H9 (cell line): ENCODE measurements at regions not wholly inside any gene's neighbourhood (a gene's known extent, or its start where the extent isn't known, plus 50 kb on each side); places are given as distances from the start of the nearest gene placed in this dataset.

Source experiments
- DNase-seq: peaks from one replicate; pipeline ENCODE4 v3.0.0-alpha.2; 2017
- H2AFZ ChIP-seq: one replicate; pipeline ENCODE4 v1.6.1; 2013; ENCODE audit warnings: mild to moderate bottlenecking, low read length, control low read depth, moderate library complexity
- H2AK5ac ChIP-seq: 2 replicates; pipeline ENCODE4 v1.6.1; 2013; ENCODE audit warnings: low read length, control low read depth, mixed read lengths; ENCODE audit not compliant: insufficient read length
- H2BK120ac ChIP-seq: one replicate; pipeline ENCODE4 v1.6.1; 2013; ENCODE audit warnings: low read depth, mild to moderate bottlenecking, low read length, control low read depth, inconsistent platforms; ENCODE audit not compliant: poor library complexity, severe bottlenecking
- H2BK12ac ChIP-seq: 2 replicates; pipeline ENCODE4 v1.6.1; 2013; ENCODE audit warnings: low read length, control low read depth, mixed read lengths, low read depth; ENCODE audit not compliant: insufficient read length
- H2BK15ac ChIP-seq: 2 replicates; pipeline ENCODE4 v1.6.1; 2013; ENCODE audit warnings: low read depth, low read length, control low read depth
- H2BK20ac ChIP-seq: one replicate; pipeline ENCODE4 v1.6.1; 2013; ENCODE audit warnings: low read depth, mild to moderate bottlenecking, low read length, control low read depth, inconsistent platforms; ENCODE audit not compliant: poor library complexity, severe bottlenecking
- H2BK5ac ChIP-seq: 2 replicates; pipeline ENCODE4 v1.6.1; 2013; ENCODE audit warnings: low read length, control low read depth, mixed read lengths; ENCODE audit not compliant: insufficient read length
- H3K14ac ChIP-seq: 2 replicates; pipeline ENCODE4 v1.6.1; 2013; ENCODE audit warnings: low read length, control low read depth; ENCODE audit not compliant: insufficient read depth
- H3K18ac ChIP-seq: 2 replicates; pipeline ENCODE4 v1.6.1; 2013; ENCODE audit warnings: low read depth, mild to moderate bottlenecking, mixed read lengths, low read length, control low read depth; ENCODE audit not compliant: insufficient read length
- H3K23ac ChIP-seq: 2 replicates; pipeline ENCODE4 v1.6.1; 2013; ENCODE audit warnings: low read length, control low read depth, mixed read lengths, low read depth; ENCODE audit not compliant: insufficient read length
- H3K23me2 ChIP-seq: 2 replicates; pipeline ENCODE4 v1.6.1; 2013; ENCODE audit warnings: low read depth, mild to moderate bottlenecking, mixed read lengths, low read length, control low read depth; ENCODE audit not compliant: insufficient read length, poor library complexity, severe bottlenecking
- H3K27ac ChIP-seq: 2 replicates; pipeline ENCODE4 v1.5.1; 2013; ENCODE audit warnings: low read length, control low read depth, mixed read lengths, low read depth; ENCODE audit not compliant: insufficient read length
- H3K27me3 ChIP-seq: 2 replicates; pipeline ENCODE4 v1.6.1; 2013; ENCODE audit warnings: low read length, control low read depth, inconsistent platforms; ENCODE audit not compliant: insufficient read depth
- H3K4ac ChIP-seq: 2 replicates; pipeline ENCODE4 v1.6.1; 2013; ENCODE audit warnings: low read depth, mild to moderate bottlenecking, control low read depth, inconsistent platforms, low read length, moderate library complexity
- H3K4me1 ChIP-seq: 2 replicates; pipeline ENCODE4 v1.6.1; 2013; ENCODE audit warnings: low read length, control low read depth, inconsistent platforms; ENCODE audit not compliant: insufficient read depth
- H3K4me2 ChIP-seq: 2 replicates; pipeline ENCODE4 v1.6.1; 2013; ENCODE audit warnings: low read length, control low read depth, mixed read lengths; ENCODE audit not compliant: insufficient read length, insufficient read depth
- H3K56ac ChIP-seq: 2 replicates; pipeline ENCODE4 v1.6.1; 2013; ENCODE audit warnings: low read depth, mild to moderate bottlenecking, mixed read lengths, low read length, control low read depth; ENCODE audit not compliant: insufficient read length
- H3K79me1 ChIP-seq: 2 replicates; pipeline ENCODE4 v1.6.1; 2013; ENCODE audit warnings: low read depth, mild to moderate bottlenecking, moderate library complexity, low read length, control low read depth, inconsistent platforms; ENCODE audit not compliant: insufficient read depth, poor library complexity, severe bottlenecking
- H3K79me2 ChIP-seq: 2 replicates; pipeline ENCODE4 v1.6.1; 2013; ENCODE audit warnings: low read length, control low read depth, inconsistent platforms; ENCODE audit not compliant: insufficient read depth
- H3K9ac ChIP-seq: 2 replicates; pipeline ENCODE4 v1.6.1; 2013; ENCODE audit warnings: low read length, control low read depth, mixed read lengths; ENCODE audit not compliant: insufficient read length; ENCODE audit errors: extremely low read depth
- H3K9me3 ChIP-seq: one replicate; pipeline ENCODE4 v1.6.1; 2013; ENCODE audit warnings: low read depth, low read length, inconsistent platforms; ENCODE audit not compliant: control insufficient read depth
- H3T11ph ChIP-seq: one replicate; pipeline ENCODE4 v1.6.1; 2013; ENCODE audit warnings: mild to moderate bottlenecking, low read length, control low read depth, inconsistent platforms
- H4K20me1 ChIP-seq: one replicate; pipeline ENCODE4 v1.6.1; 2013; ENCODE audit not compliant: control insufficient read depth, insufficient read length, insufficient read depth
- H4K5ac ChIP-seq: 2 replicates; pipeline ENCODE4 v1.6.1; 2013; ENCODE audit warnings: low read depth, mild to moderate bottlenecking, mixed read lengths, low read length, control low read depth; ENCODE audit not compliant: insufficient read length
- H4K8ac ChIP-seq: replicated peaks from 2 replicates; pipeline ENCODE4 v1.6.1; 2013; ENCODE audit warnings: low read length, control low read depth, mixed read lengths, low read depth; ENCODE audit not compliant: insufficient read length
- H4K91ac ChIP-seq: 2 replicates; pipeline ENCODE4 v1.6.1; 2013; ENCODE audit warnings: low read depth, mild to moderate bottlenecking, moderate library complexity, mixed read lengths, low read length, control low read depth; ENCODE audit not compliant: insufficient read length
- H3K27ac Mint-ChIP-seq, 3 experiments: 2 replicates in 2 of 3; 3 replicates in 1 of 3; pipeline ENCODE4 v1.8.0; 2020 to 2021; ENCODE audit warnings: mixed read lengths in 3 of 3, mild to moderate bottlenecking in 1 of 3, moderate library complexity in 1 of 3
- H3K27me3 Mint-ChIP-seq: 2 replicates; pipeline ENCODE4 v1.8.0; 2021; ENCODE audit warnings: low read depth, mild to moderate bottlenecking, moderate library complexity, mixed read lengths
- H3K36me3 Mint-ChIP-seq, 3 experiments: 2 replicates in 2 of 3; 3 replicates in 1 of 3; pipeline ENCODE4 v1.8.0; 2020 to 2021; ENCODE audit warnings: low read depth in 3 of 3, mixed read lengths in 3 of 3; ENCODE audit not compliant: insufficient read depth in 1 of 3
- H3K4me1 Mint-ChIP-seq, 2 experiments: 2 replicates each; pipeline ENCODE4 v1.8.0; 2020; ENCODE audit warnings: mixed read lengths in 2 of 2
- H3K4me3 Mint-ChIP-seq, 2 experiments: 2 replicates in 1 of 2; 3 replicates in 1 of 2; pipeline ENCODE4 v1.8.0; 2020 to 2021; ENCODE audit warnings: mild to moderate bottlenecking in 2 of 2, mixed read lengths in 2 of 2, moderate library complexity in 1 of 2
- H3K9me3 Mint-ChIP-seq, 2 experiments: 2 replicates in 1 of 2; 3 replicates in 1 of 2; pipeline ENCODE4 v1.8.0; 2020; ENCODE audit warnings: mild to moderate bottlenecking in 2 of 2, mixed read lengths in 2 of 2, moderate library complexity in 1 of 2
- WGBS: extraction: QIAGEN DNeasy Blood & Tissue Kit; methylation state at CpG from one replicate; pipeline ENCODE4 v1.1.7; 2013; ENCODE audit warnings: missing lambda C conversion rate, low lambda C conversion rate, mixed read lengths; ENCODE audit not compliant: insufficient read length; ENCODE audit errors: extremely low coverage; 5-methylcytosine and 5-hydroxymethylcytosine counted together
- TF ChIP-seq, protein P1 (sequence below): fragments of 200-600 bp; sonication (generic); conservative IDR thresholded peaks from 3 replicates; pipeline ENCODE4 v1.8.0; 2021; ENCODE audit warnings: antibody characterized with exemption, mild to moderate bottlenecking

DNA sequence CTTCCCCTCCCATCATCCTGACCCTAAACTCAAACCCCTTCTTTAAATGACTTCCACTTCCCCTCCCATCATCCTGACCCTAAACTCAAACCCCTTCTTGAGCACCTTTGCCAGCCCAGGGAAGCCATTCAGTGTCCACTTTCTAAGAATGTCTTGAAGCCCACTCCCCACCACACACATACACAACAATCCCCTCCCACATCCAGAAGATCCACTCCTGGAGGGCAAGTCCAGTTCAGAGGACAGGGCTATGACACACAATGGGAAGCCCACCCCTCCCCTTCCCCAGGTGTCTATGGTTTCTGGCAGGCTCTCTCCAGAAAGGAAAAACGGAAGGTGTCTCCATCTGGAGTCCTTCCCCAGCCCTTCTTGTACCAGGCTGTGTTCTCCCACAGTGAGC lies 117.1 kb downstream of the KCNA5 start:
- Mint-ChIP-seq H3K4me1 (no peaks in the 10 kb centered on the region), H3K36me3 (no peaks in the 10 kb centered on the region), H3K4me3 (no peak overlapping the region), H3K9me3 (no peaks in the 10 kb centered on the region), H3K27me3 (peaks cover 2% of the 10 kb centered on the region), H3K27ac (no peak overlapping the region)
- Histone ChIP-seq H2BK12ac (no peak overlapping the region), H4K5ac (no peak overlapping the region), H3K18ac (no peak overlapping the region), H3K4ac (no peak overlapping the region), H3K4me2 (no peak overlapping the region), H3K23ac (no peak overlapping the region), H3K14ac (no peak overlapping the region), H2BK120ac (no peak overlapping the region), H3K79me2 (peaks cover 1% of the 10 kb centered on the region; the same call in 1 of the 2 replicates), H2AK5ac (no peak overlapping the region), H3K9ac (no peak overlapping the region), H3K27ac (no peak overlapping the region), H3K27me3 (no peaks in the 10 kb centered on the region), H4K91ac (no peak overlapping the region), H3K79me1 (no peaks in the 10 kb centered on the region), H2BK15ac (no peak overlapping the region), H3K9me3 (no peaks in the 10 kb centered on the region), H4K20me1 (no peaks in the 10 kb centered on the region), H3K56ac (no peak overlapping the region), H3K23me2 (no peaks in the 10 kb centered on the region), H2AFZ (no peak overlapping the region), H4K8ac (no peak overlapping the region), H2BK20ac (no peak overlapping the region), H3T11ph (no peak overlapping the region), H3K4me1 (no peaks in the 10 kb centered on the region), H2BK5ac (no peak overlapping the region)
- WGBS = no CpG with 5 or more reads among the region's 1 CpG
- TF ChIP-seq, protein P1, sequence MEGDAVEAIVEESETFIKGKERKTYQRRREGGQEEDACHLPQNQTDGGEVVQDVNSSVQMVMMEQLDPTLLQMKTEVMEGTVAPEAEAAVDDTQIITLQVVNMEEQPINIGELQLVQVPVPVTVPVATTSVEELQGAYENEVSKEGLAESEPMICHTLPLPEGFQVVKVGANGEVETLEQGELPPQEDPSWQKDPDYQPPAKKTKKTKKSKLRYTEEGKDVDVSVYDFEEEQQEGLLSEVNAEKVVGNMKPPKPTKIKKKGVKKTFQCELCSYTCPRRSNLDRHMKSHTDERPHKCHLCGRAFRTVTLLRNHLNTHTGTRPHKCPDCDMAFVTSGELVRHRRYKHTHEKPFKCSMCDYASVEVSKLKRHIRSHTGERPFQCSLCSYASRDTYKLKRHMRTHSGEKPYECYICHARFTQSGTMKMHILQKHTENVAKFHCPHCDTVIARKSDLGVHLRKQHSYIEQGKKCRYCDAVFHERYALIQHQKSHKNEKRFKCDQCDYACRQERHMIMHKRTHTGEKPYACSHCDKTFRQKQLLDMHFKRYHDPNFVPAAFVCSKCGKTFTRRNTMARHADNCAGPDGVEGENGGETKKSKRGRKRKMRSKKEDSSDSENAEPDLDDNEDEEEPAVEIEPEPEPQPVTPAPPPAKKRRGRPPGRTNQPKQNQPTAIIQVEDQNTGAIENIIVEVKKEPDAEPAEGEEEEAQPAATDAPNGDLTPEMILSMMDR = no peak
- DNase-seq = peak; percentile 14
